PC-9 (cell line): ENCODE measurements at regions not wholly inside any gene's neighbourhood (a gene's known extent, or its start where the extent isn't known, plus 50 kb on each side); places are given as distances from the start of the nearest gene placed in this dataset.

Source experiments
- BruUV-seq: library from RNA; stranded (reverse); fragments of 400-500 nt; replicated peaks from 2 replicates; lab custom pipeline; 2021; lab: Mats Ljungman, UMichigan
- CTCF ChIA-PET: fragments of 300-600 bp; sonication (Branson Sonifier 250); formaldehyde crosslinking; loops from one replicate; lab custom pipeline; 2022; ENCODE audit warnings: antibody characterized with exemption; lab: Charles Lee
- POLR2A ChIA-PET: fragments of 300-600 bp; sonication (Branson Sonifier 250); formaldehyde crosslinking; loops from one replicate; lab custom pipeline; 2022; ENCODE audit warnings: antibody characterized with exemption; ENCODE audit not compliant: unreplicated experiment; lab: Charles Lee
- DNase-seq, 2 experiments: peaks; one replicate each; pipeline versions ENCODE4 v3.0.0 to v3.0.0-alpha.2; 2015 to 2022; ENCODE audit warnings: mixed read lengths in 1 of 2
- H2AFZ ChIP-seq: fragments of 200-600 bp; sonication (generic); 2 replicates; pipeline ENCODE4 v1.8.1; 2017; ENCODE audit warnings: antibody characterized with exemption
- H3F3A ChIP-seq: fragments of 200-600 bp; sonication (generic); 2 replicates; pipeline ENCODE4 v1.8.1; 2017; ENCODE audit warnings: antibody characterized with exemption, mild to moderate bottlenecking, low read depth; ENCODE audit not compliant: insufficient read depth
- H3K27ac ChIP-seq: fragments of 200-600 bp; sonication (generic); 2 replicates; pipeline ENCODE4 v1.6.1; 2016; ENCODE audit warnings: mixed run types
- H3K27me3 ChIP-seq: fragments of 200-600 bp; sonication (generic); 2 replicates; pipeline ENCODE4 v1.6.1; 2016; ENCODE audit warnings: low read depth, mixed run types; ENCODE audit not compliant: insufficient read depth
- H3K36me3 ChIP-seq: fragments of 200-600 bp; sonication (generic); 2 replicates; pipeline ENCODE4 v1.6.1; 2016; ENCODE audit warnings: low read depth, mixed run types
- H3K4me1 ChIP-seq: fragments of 200-600 bp; sonication (generic); replicated peaks from 2 replicates; pipeline ENCODE4 v1.6.1; 2016; ENCODE audit warnings: mixed run types; ENCODE audit not compliant: insufficient read depth
- H3K4me2 ChIP-seq: fragments of 200-600 bp; sonication (generic); 2 replicates; pipeline ENCODE4 v1.6.1; 2017; ENCODE audit warnings: mixed run types
- H3K4me3 ChIP-seq: fragments of 200-600 bp; sonication (generic); 2 replicates; pipeline ENCODE4 v1.6.1; 2016; ENCODE audit warnings: mixed run types
- H3K79me2 ChIP-seq: fragments of 200-600 bp; sonication (generic); 2 replicates; pipeline ENCODE4 v1.6.1; 2017; ENCODE audit warnings: low read depth, mixed run types
- H3K9me2 ChIP-seq: fragments of 200-600 bp; sonication (generic); 2 replicates; pipeline ENCODE4 v1.8.1; 2017; ENCODE audit warnings: mild to moderate bottlenecking; ENCODE audit not compliant: insufficient read depth
- H3K9me3 ChIP-seq: fragments of 200-600 bp; sonication (generic); 2 replicates; pipeline ENCODE4 v1.8.1; 2016; ENCODE audit warnings: low read depth; ENCODE audit not compliant: insufficient read depth
- H4K20me1 ChIP-seq: fragments of 200-600 bp; sonication (generic); 2 replicates; pipeline ENCODE4 v1.8.1; 2017; ENCODE audit not compliant: insufficient read depth
- CTCF ChIP-seq: fragments of 200-600 bp; sonication (generic); conservative IDR thresholded peaks from 2 replicates; pipeline ENCODE4 v1.6.1; 2017; ENCODE audit warnings: mixed run types, antibody characterized with exemption, mild to moderate bottlenecking, moderate library complexity
- EZH2 ChIP-seq: fragments of 200-600 bp; sonication (generic); IDR thresholded peaks from 2 replicates; pipeline ENCODE4 v1.8.0; 2017; ENCODE audit warnings: antibody characterized with exemption, low read depth
- intact Hi-C: fragments of 100-400 bp; cut with micrococcal nuclease; formaldehyde crosslinking; loops from one replicate; pipeline ENCODE4 v1.10.0; 2022; ENCODE audit not compliant: unreplicated experiment

GRCh38 chr21:20779321-20779720 lies 218.9 kb upstream of the NCAM2 start:
- Histone ChIP-seq H3K27ac (no peak overlapping the region), H2AFZ (no peak overlapping the region), H3F3A (no peaks in the 10 kb centered on the region), H3K27me3 (no peaks in the 10 kb centered on the region), H3K4me2 (no peak overlapping the region), H3K79me2 (no peaks in the 10 kb centered on the region), H4K20me1 (no peaks in the 10 kb centered on the region), H3K4me3 (no peak overlapping the region), H3K4me1 (no peaks in the 10 kb centered on the region), H3K9me2 (no peaks in the 10 kb centered on the region), H3K9me3 (no peaks in the 10 kb centered on the region), H3K36me3 (no peaks in the 10 kb centered on the region)
- intact Hi-C loops, result no loop called here
- no peak for DNase-seq
- ChIA-PET POLR2A (no interaction called here), CTCF (no interaction called here)
- no peak for TF ChIP-seq CTCF
- no peak for TF ChIP-seq EZH2
- BruUV-seq, result no TSS peak

- CTCF ChIA-PET, result no interaction called here
- no peaks in the 10 kb centered on the region for H3K27me3 ChIP-seq
- H3K4me2 ChIP-seq, result no peak overlapping the region
- TF ChIP-seq CTCF, result no peak
- no peak for TF ChIP-seq EZH2
- H3K9me3 ChIP-seq, result no peaks in the 10 kb centered on the region
- H3K9me2 ChIP-seq, result no peaks in the 10 kb centered on the region
- no peak overlapping the region for H2AFZ ChIP-seq
- no peak for DNase-seq
- H3K79me2 ChIP-seq, result no peaks in the 10 kb centered on the region
- POLR2A ChIA-PET, result interaction anchor here (0.6 kb wide), 1 partner anchor 377 kb away, joined by 3 read pairs; no protein-coding TSS in a partner anchor
- intact Hi-C loops, result no loop called here
- H3K36me3 ChIP-seq, result no peaks in the 10 kb centered on the region
- H3K4me3 ChIP-seq, result no peak overlapping the region
- no peak overlapping the region for H3K27ac ChIP-seq
- no TSS peak for BruUV-seq
- no peaks in the 10 kb centered on the region for H3F3A ChIP-seq
- H4K20me1 ChIP-seq, result no peaks in the 10 kb centered on the region
- no peaks in the 10 kb centered on the region for H3K4me1 ChIP-seq
These were observed 214.6 kb upstream of the NCAM2 start for GRCh38 chr21:20783611-20784010.

- CTCF ChIA-PET, result no interaction called here
- H3F3A ChIP-seq, result no peaks in the 10 kb centered on the region
- DNase-seq, result no peak
- H3K9me2 ChIP-seq, result no peaks in the 10 kb centered on the region
- H2AFZ ChIP-seq, result no peak overlapping the region
- H3K4me2 ChIP-seq, result no peak overlapping the region
- H3K4me1 ChIP-seq, result no peaks in the 10 kb centered on the region
- H4K20me1 ChIP-seq, result no peaks in the 10 kb centered on the region
- no peaks in the 10 kb centered on the region for H3K36me3 ChIP-seq
- BruUV-seq, result no TSS peak
- TF ChIP-seq EZH2 (no peak), CTCF (no peak)
- no peaks in the 10 kb centered on the region for H3K9me3 ChIP-seq
- no peaks in the 10 kb centered on the region for H3K79me2 ChIP-seq
- H3K27ac ChIP-seq, result no peak overlapping the region
- intact Hi-C loops, result no loop called here
- H3K27me3 ChIP-seq, result no peaks in the 10 kb centered on the region
- POLR2A ChIA-PET, result no interaction called here
- H3K4me3 ChIP-seq, result no peak overlapping the region
These were observed 208.3 kb upstream of the NCAM2 start for GRCh38 chr21:20789729-20790500.
